ENCODE measurements at regions not wholly inside any gene's neighbourhood (a gene's known extent, or its start where the extent isn't known, plus 50 kb on each side); places are given as distances from the start of the nearest gene placed in this dataset.
"Not testable (repeated sequence)": the region's sequence is repeated elsewhere in the genome, so short reads cannot be mapped to it uniquely, and the experiment has no call there.

DNA sequence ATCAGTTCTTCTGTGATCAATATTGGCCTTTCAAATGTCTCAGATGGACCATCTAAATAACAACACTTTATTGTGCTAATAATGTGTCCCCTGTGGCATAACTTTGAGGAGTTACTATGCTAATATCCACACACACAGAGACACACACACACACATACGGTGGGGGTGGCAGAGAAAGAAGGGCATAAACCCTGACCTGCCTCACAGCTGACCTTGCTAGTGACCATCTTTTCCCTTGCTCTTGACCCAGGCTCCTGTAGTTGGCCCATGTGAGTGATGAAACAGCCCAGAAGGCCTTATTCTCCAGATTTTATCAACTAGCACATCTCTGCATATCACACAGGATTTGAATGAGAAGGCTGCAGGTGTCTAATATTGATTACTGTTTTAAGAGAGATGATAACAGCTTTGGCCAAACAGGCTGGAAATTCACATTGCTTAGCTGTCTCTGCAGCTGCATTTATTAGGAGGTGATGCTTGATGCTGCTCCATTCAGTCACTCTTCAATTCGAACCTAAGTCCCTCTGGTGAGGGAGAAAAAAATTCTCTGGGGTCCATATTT lies 176.4 kb downstream of the ACTR3 start:
- no peak for DNase-seq (ENCODE audit: low spot score)

DNA sequence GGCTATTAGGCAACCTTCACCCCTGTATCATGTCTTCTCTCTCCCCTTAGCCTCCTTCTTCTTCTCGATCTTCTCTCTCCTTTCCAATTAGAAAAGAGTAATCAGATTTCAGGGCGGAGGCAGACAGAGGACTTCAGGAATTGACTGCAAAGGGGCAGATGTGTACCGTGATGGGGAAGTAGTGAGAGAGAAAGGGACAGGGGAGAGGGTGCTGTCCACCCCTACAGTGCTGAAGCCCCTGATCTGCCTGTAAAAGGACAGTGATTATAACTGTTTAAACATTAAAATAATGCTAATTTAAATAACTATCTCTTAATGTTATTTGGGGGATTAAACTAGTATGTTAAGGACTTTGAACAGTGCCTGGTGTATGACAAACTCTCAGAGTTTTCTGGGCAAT lies 178.5 kb downstream of the ACTR3 start:
- DNase-seq (ENCODE audit: low spot score): no peak

DNA sequence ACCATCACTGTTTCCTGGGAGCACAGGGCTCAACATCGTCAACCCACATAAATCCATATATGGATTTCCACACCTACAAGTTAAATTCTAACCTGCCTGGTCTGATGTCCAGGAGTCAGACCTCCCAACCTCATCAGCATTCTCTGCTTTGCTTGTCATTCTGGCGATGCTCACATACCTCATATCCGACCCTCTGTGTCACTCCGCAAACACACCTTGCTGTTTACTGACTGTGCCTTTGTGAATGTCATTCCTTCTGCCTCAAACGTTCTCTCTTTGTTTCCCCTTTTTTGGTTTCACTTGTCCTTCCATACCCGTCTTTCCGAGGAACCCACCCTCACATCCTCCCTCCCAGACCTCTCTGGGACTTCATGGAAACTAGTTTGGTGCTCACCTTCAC lies 187.1 kb downstream of the ACTR3 start:
- DNase-seq (ENCODE audit: low spot score): no peak

DNA sequence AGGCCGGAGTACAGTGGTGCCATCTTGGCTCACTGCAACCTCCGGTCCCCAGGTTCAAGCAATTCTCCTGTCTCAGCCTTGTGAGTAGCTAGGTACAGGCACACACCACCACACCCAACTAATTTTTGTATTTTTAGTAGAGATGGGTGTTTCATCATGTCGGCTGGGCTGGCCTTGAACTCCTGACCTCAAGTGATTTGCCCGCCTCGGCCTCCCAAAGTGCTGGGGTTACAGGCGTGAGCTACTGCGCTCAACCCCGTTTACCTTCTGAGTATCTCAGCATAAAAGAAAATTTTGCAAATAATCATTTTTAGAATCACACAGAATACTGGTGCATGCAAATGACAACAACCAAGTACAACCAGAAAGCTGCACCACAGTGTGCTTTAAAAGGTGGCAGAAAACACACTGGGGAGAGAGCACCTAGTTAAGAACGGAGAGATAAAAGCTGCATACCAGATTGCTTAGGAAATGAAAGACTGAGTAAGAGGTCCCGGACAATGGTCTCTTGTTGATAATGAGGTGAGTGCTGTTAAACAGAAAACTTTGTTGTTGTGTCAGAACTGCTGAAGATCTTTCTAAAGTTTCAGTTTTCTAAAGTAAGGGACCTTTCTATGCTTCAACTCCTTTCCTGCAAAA lies 189.6 kb downstream of the ACTR3 start:
- no peak for DNase-seq (ENCODE audit: low spot score)

DNA sequence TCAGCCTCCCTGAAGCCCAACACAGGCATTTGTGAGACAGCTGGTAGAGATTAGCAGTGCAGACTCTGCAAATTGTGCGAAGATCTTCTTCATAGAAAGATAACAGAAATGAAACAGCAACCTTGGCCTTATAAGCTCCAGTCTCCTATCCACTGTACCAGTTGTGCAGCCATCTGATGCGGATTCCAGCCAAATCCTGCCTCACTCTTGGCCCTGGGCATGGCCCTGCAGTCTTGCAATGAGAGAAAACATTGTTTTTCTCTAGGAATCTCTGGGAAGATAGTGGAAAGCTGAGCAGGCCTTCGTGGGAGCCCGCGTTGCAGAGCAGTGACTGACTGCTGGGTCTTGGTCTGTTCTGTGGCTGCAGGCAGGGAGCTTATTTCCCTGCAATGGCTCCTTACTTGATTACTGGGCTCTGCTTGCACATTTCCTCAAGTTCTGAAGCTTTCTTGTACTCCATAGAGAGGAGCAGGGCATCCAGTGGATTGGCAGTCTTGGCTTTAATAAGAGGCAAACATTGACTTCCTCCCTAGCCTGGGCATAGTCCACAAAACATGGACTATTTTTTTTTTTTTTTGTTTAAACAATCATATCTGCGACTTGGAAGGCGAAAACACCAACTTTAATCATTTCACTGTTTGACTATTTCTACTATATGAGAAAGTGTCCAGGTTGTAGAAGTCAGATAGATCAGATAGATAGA lies 193.0 kb downstream of the ACTR3 start:
- no peak for DNase-seq (ENCODE audit: low spot score)

DNA sequence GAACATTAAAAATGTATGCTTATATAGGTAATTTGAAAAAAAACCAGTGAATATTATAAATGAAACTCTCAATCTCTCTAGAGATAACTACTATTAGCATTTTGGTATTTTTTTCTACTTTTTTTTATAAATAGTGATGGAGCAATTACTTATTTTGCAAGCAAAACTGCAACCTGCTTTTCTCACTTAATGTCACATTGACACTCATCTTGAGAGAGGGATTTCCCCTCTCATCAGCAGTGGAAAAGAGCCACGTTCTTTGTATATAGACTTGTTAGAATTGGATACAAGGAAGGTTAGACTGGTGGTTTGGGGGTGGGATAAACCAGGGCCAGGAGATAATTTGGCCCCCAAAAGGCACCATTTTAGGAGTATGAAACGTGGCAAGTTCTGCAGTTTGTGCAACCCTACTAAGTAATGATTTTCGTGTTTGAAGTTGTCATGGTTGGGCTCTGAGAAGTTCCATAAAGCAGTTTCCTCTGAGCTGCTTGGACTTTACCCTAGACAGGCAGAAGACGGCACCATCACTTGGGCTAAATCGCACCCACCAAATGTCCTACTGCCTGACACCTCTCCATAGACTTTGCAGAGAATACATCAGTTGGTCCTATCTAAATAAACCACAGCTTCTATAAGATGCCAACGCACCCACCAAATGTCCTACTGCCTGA lies 194.0 kb downstream of the ACTR3 start:
- no peak for DNase-seq (ENCODE audit: low spot score)

DNA sequence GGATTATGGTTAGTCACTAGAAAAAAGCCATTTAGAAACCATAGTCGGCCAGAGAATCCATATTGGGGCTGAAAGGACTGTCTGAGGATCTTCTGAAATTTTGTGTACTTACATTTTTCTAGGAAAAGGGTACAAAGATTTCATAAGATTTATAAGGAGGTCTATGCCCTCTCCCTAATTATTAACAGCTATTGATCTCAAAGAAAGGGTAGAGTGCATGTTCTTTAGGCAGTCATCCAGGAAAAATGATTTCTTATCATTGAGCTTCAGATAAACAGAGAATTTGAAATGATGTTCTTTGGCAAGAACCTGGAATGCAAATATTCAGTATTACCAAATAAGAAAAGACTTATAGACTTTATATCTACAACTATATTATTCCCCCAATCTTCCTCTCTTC lies 195.3 kb downstream of the ACTR3 start:
- no peak for DNase-seq (ENCODE audit: low spot score)

DNA sequence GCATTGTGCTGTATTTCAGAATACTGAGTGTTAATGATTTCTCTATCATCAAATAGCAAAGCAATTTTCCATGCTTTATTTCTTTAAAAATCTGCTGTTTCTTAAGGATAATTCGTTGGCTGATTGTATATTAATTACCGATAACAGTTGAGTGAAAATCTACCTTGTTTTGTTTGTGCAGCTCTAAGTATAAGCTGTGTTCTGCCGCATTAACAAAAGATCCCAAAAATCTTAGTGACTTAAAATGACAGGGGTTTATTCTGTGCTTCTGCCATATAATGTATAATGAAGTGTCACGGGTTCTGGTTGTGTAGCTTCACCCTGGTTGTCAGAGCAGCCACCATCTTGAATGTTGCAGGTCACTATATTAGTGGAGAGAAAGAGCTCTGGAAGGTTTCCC lies 196.1 kb downstream of the ACTR3 start:
- no peak for DNase-seq (ENCODE audit: low spot score)

DNA sequence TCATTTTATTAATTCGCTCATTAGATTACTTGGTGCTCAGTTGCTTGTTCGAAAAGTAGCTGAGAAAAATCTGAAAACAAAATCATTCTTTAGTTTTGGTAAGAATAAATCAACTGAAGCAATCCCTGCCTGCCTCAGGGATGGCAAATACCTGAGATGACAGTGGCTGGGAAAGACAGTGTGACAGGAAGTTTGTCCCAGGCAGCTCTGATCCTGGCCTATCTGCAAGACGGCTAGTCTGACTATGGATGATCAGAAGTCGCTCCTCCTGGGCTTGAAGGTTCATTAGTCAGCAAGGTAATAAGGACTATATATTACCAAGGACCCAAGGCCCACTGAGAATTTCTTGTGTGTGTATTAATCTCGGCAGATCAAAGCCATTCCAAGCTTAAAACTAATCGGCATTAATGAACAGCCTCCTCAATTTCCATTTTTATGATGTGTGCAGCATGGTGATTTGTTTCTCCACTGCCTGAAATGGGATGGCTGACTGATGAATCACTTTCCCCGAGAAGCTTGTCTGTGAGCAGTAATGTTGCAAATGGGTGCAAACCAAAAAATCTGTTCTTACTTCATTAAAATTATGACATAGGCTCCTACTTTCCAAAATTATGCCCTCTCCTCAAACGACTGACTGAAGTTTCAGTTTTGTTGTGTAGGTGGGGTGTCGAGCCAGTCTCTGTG lies 199.9 kb downstream of the ACTR3 start:
- DNase-seq (ENCODE audit: low spot score): no peak

DNA sequence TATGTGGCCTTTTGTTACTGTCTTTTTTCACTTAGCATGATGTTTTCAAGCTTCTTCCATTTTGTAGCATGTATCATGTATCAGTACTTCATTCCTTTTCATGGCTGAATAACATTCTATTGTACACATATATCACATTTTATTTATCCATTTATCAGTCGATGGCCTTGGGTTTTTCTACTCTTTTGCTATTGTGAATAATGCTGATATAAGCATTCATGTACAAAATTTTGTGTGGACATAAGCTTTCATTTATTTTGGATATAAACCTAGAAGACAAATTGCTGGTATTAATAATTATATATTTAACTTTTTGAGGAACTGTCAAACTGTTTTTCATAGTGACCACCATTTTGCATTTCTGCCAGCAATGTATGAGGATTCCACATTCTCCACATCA lies 201.1 kb downstream of the ACTR3 start:
- DNase-seq (ENCODE audit: low spot score): no peak

DNA sequence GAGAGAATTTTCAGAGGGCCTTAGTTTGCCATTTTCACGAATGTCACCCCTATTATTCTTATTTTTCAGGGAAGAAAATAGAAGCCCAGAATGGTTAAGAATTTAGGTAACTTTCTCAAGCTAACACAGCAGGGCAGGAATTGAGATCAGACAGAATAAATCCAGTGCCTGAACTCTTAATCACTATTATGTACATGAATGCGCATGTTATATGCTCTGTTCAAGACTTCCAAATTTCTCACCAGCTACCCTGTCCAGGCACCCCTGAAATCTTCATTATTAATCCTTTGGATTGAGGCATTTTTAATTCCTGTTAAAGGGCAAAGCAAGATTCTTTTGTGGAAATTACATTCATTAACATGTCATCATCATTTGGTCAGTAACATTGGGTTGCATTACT lies 218.4 kb downstream of the ACTR3 start:
- no peak for DNase-seq (ENCODE audit: low spot score)

DNA sequence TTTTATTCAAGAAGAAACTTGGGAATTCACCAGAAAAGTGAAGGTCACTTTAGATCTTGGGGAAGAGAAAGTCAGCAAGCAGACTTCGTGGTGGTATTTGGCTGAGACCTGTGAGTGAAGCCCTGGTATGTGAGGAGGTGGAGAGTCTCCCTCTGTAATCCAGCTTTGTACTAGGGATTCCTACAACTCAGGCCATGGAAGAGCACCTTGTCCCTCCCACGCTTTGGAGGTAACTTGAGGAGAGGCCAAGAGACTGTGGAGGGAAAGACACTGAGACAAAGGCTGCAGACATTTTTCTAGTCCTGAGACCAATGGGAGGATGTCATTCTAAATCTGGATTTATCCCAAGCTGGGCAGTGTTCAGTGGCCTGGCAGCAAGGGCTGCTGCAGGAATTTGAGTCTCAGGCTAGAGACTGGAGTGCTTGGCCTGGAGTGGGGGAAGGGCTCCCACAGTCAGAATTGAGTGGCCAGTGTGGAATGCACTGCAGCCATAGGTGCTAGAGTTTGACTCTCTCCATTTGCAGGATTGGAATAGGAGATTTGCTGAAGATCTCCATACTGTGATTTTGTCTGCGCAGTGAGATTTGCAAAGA lies 219.0 kb downstream of the ACTR3 start:
- DNase-seq (ENCODE audit: low spot score): no peak

DNA sequence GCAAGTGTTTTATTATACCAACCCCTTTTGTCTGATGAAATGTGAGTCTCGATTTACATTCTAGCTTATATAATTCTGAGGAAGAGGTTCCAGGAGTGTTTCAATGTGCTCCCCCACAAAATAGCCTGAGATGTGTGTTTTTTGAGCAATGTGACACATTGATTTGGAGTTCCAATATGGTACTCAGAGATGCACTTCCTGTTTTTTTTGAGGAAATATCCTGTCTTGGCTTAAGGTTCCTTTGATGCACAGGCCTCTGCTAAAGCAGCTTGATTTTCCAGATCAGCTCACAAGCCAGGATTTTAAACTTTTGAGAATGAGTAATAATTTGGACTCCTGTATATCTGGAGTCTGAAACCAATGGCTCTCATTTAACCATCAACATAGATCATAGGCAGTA lies 221.4 kb downstream of the ACTR3 start:
- no peak for DNase-seq (ENCODE audit: low spot score)

DNA sequence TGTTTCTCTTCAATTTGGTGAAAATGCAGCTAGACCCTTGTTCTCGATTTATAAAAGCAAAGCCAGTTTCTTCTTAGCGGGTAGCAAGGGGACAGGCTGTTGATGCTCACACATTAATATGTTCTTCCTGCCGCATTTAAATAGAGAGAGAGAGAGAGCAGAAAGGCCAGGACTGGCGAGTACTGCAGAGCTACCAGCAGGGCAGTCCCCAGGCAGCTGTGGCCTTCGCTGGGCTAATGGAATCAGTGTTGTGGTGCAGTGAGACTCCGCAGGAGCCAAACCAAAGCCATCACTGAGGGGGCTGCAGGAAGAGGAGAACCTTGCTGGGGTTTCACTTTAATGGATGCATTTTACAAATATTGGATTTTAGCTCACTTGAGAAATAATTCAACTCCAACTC lies 223.6 kb downstream of the ACTR3 start:
- no peak for DNase-seq (ENCODE audit: low spot score)

DNA sequence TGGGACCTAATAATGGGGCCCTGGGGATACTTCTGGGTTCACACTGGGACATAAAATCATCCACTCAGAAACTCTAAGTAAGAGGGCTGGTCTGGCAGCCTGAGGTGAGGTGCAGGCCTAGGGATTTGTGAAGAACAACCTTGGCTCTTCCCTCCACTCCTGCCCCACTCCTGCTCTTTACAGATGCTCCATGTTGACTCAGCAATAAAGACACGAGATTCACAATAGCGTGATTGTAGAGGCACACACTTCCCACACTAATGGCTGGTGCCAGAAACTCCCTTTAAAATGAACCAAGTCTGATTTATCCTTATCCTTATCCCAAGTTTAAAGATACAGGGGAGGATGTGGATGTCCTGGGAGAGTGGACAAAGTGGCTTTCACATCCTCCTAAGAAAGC lies 228.2 kb downstream of the ACTR3 start:
- no peak for DNase-seq (ENCODE audit: low spot score)

DNA sequence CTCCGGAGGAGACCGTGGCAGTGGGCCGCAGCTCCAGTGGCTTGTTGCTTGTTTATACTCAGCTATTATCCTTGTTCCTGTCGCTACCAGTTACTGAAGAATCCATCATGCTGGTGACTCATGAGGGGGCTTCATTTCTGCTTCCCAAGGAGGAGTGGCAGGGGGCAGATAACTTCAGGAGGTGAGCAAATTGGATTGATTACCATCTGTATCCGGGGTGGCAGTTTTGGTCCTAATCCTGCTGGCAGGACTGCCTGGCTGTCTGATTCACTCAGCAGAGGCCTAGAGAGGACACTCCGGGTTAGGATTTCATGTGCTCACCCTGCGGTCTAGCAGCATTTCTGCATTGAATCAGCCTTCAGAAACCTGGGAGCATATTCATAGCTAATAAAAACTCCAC lies 230.0 kb downstream of the ACTR3 start:
- no peak for DNase-seq (ENCODE audit: low spot score)

DNA sequence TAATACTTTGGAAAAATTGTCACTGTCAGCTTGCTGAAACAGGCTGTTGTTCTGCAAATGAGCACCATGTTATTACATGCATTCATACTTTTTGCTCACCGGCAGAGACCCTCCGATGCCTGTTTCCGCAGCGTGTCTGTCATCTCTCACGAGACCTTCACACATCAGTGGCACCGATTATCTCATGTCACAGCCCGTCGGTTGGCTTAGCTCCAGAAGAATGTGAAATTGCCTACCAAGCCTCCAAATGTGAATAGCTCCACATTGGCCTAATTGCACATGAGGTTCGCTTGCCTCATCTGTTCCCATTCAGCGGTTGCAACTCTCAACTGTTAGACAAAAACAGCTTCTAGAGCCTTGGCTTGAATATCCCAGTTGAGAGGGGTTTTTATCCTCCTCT lies 233.0 kb downstream of the ACTR3 start:
- no peak for DNase-seq (ENCODE audit: low spot score)

DNA sequence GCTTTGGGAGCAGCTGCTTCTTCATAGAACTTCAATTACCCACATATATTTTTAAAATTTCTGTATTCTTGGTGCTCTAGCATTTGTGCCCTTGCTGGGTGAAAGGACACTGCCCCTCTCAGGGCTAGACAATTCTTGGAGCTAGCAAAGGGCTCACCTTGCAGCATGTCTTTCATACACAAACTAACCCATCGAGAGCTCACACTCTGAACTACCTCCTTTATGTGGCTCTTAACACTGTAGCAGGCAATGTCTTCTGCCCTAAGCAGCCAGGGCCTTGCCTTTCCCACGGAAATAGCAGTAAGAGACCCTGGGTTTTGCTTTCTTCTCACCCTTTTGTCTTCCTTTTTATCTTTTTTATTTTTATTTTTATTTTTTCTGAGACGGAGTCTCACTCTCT lies 234.0 kb downstream of the ACTR3 start:
- DNase-seq (ENCODE audit: low spot score): no peak

DNA sequence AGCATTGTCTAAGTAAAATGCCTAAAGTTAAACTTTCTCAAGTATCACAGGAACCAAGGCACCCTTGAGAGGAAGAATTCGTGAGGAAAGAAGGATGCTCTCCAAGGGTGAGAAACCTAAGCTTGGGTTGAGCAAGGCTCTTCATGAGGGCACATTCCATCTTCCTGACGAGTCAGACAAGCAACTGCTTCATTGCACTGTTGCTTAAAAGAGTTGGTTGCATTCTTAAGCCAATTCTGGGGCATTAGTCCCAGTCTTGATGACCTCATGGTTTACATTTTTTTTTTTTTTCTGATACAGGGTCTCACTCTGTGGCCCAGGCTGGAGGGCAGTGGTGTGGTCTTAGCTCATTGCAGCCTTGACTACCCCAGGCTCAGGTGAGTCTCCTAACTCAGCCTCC lies 237.5 kb downstream of the ACTR3 start:
- DNase-seq (ENCODE audit: low spot score): no peak

DNA sequence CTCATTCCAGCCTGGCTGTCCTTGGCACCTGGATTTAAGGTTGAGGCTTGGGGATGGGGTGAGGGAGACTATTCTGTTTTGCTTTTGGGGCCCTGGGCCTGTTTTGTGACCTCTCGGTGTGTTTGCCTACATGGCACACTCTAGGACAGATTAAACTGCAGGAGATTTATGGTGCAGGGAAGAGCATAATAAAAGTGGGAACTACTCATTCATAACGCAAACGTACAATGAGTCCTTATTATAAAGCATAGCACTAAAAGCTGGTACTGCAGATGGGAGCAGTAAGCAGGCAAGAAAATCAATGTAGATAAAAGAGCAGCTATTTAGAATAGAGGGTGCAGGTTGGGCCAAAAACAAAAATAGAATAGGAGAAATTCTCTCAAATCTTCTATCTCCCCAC lies 238.4 kb downstream of the ACTR3 start:
- DNase-seq (ENCODE audit: low spot score): no peak

DNA sequence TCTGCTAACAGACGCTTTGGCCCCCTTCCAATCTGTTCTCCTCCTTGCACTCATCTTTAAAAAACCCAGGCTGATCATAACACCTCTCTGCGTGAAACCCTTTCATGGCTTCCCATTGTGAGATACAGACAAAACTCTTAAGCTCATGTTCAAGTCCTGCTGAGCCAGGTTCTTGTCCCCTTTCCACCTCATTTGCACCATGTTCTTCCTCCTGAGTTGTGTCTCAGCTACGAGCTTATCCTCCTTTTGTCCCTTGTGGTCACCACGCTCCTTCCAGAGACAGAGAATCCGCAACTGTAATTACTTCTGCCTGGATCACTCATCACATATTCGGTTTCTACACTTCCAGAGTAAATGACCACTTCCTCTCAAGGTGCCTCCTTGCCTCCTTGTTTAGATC lies 238.8 kb downstream of the ACTR3 start:
- no peak for DNase-seq (ENCODE audit: low spot score)

DNA sequence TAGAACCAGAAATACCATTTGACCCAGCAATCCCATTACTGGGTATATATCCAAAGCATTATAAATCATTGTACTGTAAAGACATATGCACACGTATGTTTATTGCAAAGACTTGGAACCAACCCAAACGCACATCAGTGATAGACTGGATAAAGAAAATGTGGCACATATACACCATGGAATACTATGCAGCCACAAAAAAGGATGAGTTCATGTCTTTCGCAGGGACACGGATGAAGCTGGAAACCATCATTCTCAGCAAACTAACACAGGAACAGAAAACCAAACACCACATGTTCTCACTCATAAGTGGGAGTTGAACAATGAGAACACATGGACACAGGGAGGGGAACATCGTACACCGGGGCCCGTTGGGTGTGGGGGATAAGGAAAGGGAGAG lies 242.2 kb downstream of the ACTR3 start:
- not testable (repeated sequence) for DNase-seq (ENCODE audit: low spot score)

All from kidney capillary endothelial cell (primary cell).